GM18868 (cell line): ENCODE measurements at regions not wholly inside any gene's neighbourhood (a gene's known extent, or its start where the extent isn't known, plus 50 kb on each side); places are given as distances from the start of the nearest gene placed in this dataset.
"Not testable (repeated sequence)": the region's sequence is repeated elsewhere in the genome, so short reads cannot be mapped to it uniquely, and the experiment has no call there.

Experiments used
- ATAC-seq: cut with Tn5 transposase; IDR thresholded peaks from one replicate; pipeline ENCODE4 v1.9.1; 2021; ENCODE audit warnings: mild to moderate bottlenecking, moderate library complexity; ENCODE audit not compliant: unreplicated experiment

DNA sequence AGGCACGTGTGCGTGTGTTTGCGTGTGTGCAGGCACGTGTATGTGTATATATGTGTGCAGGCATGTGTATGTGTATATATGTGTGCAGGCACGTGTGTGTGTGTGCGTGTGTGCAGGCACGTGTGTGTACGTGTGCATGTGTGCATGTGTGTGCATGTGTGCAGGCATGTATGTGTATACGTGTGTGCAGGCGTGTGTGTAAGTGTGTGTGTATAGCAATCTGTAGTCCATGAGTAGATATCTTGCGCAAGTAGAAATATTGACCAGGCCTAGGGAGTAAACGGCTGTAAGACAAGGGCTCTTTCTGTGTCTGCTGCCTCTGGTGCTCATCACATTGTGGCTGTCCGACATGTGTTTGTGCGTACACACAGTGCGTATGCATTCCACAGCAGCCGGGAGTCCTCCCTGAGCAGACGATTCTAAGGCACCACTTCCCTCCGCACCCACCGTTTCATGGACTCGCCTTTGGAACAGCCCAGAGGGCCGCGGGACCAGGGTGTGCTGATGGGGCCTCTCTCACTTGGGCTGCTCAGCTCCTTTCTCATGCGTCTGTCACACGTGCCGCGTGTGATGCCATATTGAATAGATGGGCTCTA lies 167.6 kb downstream of the ERMARD start:
- no peak for ATAC-seq

GRCh38 chr6:169918239-169918953 lies 167.0 kb downstream of the ERMARD start:
- no peak for ATAC-seq

- ATAC-seq: no peak
Measured at GRCh38 chr6:169917153-169917552, 165.7 kb downstream of the ERMARD start.

GRCh38 chr6:169915769-169916550 lies 164.5 kb downstream of the ERMARD start:
- ATAC-seq: no peak

- not testable (repeated sequence) for ATAC-seq
Measured at GRCh38 chr6:169913745-169914144, 162.3 kb downstream of the ERMARD start.

DNA sequence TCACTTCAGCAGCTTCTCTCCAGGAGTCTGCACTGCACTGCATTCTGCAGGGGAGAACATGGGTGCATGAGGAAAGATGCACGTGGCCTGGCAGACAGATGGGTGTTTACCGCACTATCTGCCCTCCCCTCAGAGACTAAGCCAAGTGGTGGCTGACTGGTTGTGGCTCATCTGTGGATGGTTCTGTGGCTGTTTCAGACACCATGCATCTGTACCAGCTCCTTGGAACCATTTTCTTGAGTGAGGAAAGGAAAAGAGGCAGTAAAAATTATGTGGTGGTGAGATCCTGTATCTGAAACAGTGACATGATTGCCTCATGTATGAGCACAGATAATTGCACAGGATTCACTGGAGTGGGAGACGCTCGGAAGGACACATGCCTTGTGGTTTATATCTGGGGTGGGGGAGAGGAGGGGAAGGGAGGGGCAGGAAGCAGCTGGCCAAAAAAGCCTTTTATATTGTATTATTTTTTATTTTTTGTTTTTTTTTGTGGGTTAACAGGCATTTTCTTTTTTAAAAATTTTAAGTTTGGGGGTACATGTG lies 161.7 kb downstream of the ERMARD start:
- no peak for ATAC-seq

DNA sequence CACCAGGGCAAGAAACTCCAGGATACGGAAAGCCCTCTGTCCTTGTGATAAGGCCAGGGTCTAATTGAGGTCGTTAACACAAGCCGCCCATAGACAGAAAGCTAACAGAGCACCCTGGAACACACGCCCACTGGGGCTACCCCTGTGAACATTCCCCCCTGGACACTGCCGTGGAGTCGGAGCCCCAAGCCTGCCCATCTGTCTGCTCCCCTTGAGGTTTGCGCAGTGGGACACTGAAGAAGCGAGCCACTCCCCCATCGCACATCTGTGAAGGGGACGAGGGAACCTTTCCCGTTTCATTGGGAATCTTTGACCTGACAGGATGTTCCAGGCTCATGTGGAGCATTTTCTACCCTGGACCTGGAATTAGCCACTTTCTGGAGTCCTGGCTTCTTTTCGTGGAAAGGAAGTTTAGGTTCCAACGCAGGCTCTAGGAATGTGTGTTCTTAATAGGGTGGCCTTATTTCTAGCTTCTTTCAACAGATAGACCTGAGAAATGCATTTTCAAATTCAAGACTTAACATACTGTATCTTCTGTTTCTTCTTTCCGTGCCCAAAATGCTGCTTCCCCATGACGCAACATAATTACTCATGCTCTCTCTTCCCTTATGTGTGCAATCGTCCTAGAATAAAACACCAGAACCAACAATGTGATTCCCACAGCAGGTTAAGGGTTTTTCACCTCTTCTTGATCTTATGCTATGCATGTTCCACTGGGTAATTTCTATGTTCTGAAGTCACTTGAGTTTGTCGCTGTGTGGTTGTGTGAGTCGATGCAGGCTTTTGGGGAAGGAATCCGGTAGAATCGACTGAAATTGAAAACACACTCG lies 161.1 kb downstream of the ERMARD start:
- no peak for ATAC-seq

- no peak for ATAC-seq
Measured at GRCh38 chr6:169911264-169912263, 160.1 kb downstream of the ERMARD start.

DNA sequence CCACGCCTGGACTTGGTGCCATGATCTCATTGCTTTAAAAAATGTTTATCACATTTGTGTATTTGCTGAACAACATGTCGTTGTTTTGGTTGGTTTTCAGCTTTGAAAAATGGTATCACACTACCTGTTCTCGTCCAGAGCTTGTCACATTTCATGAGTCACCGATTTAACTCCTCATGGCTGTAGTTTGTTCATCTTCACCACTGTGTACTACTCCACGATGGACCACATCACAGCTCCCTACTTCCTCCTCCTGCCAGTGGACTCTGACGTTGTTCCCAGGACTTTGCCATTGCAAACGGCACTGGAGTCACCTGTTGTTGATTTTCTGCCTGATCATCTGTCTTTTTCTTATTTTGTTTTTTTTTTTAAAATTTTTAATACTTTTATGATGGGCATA lies 157.7 kb downstream of the ERMARD start:
- no peak for ATAC-seq

DNA sequence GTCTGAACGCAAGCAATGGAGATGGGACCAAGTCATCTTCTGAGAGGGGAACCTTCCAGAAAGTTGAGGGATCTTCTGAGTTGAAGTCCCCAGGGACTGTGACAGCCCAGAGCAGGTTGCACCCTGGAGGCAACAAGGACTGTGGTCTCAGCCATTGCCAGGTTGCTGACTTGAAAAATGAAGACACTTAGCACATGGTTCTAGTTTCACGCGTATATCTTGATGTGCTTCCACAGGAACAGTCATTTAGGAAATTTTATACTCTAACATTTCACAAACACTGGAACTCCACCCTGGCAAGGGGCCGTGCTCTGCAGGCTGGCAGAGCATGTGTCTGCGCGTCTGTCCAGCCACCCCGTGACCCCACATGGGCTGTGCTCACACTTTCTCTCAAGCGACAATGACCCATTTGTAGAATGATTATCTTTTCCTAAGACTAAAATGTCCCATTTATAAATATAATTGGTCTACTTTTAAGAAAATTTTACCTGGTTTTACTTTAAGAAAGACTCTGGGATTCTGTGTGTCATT lies 157.0 kb downstream of the ERMARD start:
- no peak for ATAC-seq

GRCh38 chr6:169907419-169908115 lies 156.1 kb downstream of the ERMARD start:
- ATAC-seq: no peak

- no peak for ATAC-seq
Measured at GRCh38 chr6:169906688-169907418, 155.4 kb downstream of the ERMARD start.

DNA sequence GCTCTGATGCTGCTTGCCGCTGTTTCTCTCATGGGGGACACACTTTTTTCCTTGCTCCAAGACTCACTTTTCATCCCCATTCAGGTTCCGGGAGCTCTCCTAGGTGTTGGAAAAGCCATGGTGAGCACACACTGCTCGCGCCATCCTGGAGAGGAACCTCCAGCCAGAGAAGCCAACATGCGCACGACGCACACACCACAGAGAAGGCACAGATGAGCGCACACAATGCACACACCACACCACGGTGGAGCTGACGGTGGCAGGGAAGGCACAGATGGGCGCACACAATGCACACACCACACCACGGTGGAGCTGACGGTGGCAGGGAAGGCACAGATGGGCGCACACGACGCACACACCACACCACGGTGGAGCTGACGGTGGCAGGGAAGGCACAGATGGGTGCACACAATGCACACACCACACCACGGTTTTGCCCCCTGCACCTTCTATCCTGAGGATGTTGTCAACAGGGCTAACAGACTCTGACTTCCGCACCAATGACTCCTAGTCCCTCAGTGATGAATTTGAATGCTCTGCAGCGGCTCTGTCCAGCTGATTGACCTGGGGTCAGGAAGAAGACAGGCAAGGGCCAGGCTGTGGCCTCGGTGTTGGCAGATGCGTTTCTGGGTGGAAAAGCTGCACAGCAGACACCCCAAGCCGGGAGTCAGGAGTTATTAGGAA lies 154.7 kb downstream of the ERMARD start:
- ATAC-seq: no peak

DNA sequence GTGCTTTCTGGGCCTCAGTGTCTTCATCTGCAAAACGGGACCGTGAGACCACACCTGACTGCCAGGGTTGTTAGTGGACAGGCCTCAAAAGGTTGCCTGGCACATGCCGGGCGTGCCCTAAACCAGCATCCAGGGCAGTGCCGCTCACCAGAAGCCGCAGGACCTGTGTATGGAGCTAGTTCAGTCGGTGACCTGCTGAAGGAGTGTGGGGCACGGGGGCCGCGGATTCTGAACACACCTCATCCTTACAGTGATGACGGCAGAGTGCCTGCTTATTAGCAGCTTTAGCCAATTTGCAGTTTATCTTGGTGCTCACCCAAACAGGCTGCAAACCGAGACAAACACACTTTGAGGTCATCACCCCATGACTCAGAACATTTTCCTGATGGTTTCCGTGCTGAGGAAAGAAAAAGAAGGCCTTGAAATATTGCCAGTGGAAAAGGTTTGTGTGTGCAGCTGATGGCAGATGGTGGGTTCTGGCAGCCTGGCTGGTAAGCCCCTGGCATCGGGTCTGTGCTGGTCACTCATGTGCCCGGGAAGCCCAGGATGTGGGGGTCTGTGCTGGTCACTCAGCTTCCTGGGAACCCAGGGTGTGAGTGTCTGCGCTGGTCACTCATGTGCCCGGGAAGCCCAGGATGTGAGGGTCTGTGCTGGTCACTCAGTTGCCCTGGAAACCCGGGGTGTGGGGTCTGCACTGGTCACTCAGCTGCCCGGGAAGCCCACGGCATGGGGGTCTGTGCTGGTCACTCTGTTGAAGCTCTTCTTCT lies 153.8 kb downstream of the ERMARD start:
- no peak for ATAC-seq

GRCh38 chr6:169904051-169904922 lies 152.9 kb downstream of the ERMARD start:
- ATAC-seq: no peak

- ATAC-seq: no peak
Measured at GRCh38 chr6:169903122-169903521, 151.7 kb downstream of the ERMARD start.
